Endodermal cell (in vitro differentiated cells): ENCODE measurements at regions not wholly inside any gene's neighbourhood (a gene's known extent, or its start where the extent isn't known, plus 50 kb on each side); places are given as distances from the start of the nearest gene placed in this dataset.

Experiments used
- DNase-seq: peaks from one replicate; pipeline ENCODE4 v3.0.0-alpha.2; 2017
- H3K27ac ChIP-seq: 2 replicates; pipeline ENCODE4 v1.5.1; 2013; ENCODE audit warnings: mild to moderate bottlenecking, low read depth, low read length, moderate library complexity
- H3K27me3 ChIP-seq: 2 replicates; pipeline ENCODE4 v1.6.1; 2013; ENCODE audit warnings: mild to moderate bottlenecking, low read length, moderate library complexity; ENCODE audit not compliant: insufficient read depth, control insufficient read depth, poor library complexity, severe bottlenecking
- H3K36me3 ChIP-seq: 2 replicates; pipeline ENCODE4 v1.7.0; 2013; ENCODE audit warnings: mild to moderate bottlenecking, low read length, moderate library complexity; ENCODE audit not compliant: control insufficient read depth, insufficient read depth
- H3K4me1 ChIP-seq: one replicate; pipeline ENCODE4 v1.7.0; 2013; ENCODE audit warnings: low read length; ENCODE audit not compliant: control insufficient read depth, insufficient read depth
- H3K4me3 ChIP-seq: 2 replicates; pipeline ENCODE4 v1.5.1; 2013; ENCODE audit warnings: mild to moderate bottlenecking, low read length, moderate library complexity
- H3K9ac ChIP-seq: 2 replicates; pipeline ENCODE4 v1.6.1; 2013; ENCODE audit warnings: mild to moderate bottlenecking, low read length, moderate library complexity; ENCODE audit not compliant: poor library complexity, severe bottlenecking; ENCODE audit errors: extremely low read depth
- H3K9me3 ChIP-seq: 2 replicates; pipeline ENCODE4 v1.6.1; 2013; ENCODE audit warnings: mild to moderate bottlenecking, low read length, moderate library complexity; ENCODE audit not compliant: control insufficient read depth
- H3K27ac Mint-ChIP-seq: 2 replicates; pipeline ENCODE4 v1.8.0; 2020; ENCODE audit warnings: mixed read lengths
- H3K27me3 Mint-ChIP-seq: 2 replicates; pipeline ENCODE4 v1.8.0; 2021; ENCODE audit warnings: mild to moderate bottlenecking, mixed read lengths; ENCODE audit not compliant: insufficient read depth
- H3K36me3 Mint-ChIP-seq: 2 replicates; pipeline ENCODE4 v1.8.0; 2020; ENCODE audit warnings: low read depth, mixed read lengths
- H3K4me1 Mint-ChIP-seq: 2 replicates; pipeline ENCODE4 v1.8.0; 2020; ENCODE audit warnings: mixed read lengths
- H3K4me3 Mint-ChIP-seq: 2 replicates; pipeline ENCODE4 v1.8.0; 2020; ENCODE audit warnings: mild to moderate bottlenecking, moderate library complexity, mixed read lengths
- H3K9me3 Mint-ChIP-seq: 2 replicates; pipeline ENCODE4 v1.8.0; 2020; ENCODE audit warnings: mild to moderate bottlenecking, mixed read lengths
- CTCF ChIP-seq: fragments of 200-600 bp; sonication (generic); conservative IDR thresholded peaks from 2 replicates; pipeline ENCODE4 v1.5.0; 2021; ENCODE audit warnings: antibody characterized with exemption, mild to moderate bottlenecking
- WGBS, 2 experiments: methylation state at CpG; one replicate each; pipeline versions ENCODE4 v1.1.5 to v1.1.7; 2013; ENCODE audit warnings: missing lambda C conversion rate in 2 of 2, mixed read lengths in 1 of 2; ENCODE audit not compliant: insufficient coverage in 1 of 2, insufficient read length in 1 of 2; 5-methylcytosine and 5-hydroxymethylcytosine counted together

- DNase-seq, result no peak
- H3K27me3 Mint-ChIP-seq, result no peaks in the 10 kb centered on the region
- no peak for TF ChIP-seq CTCF
- H3K36me3 Mint-ChIP-seq, result peaks cover 2% of the 10 kb centered on the region
- peaks cover 10% of the 10 kb centered on the region for H3K4me1 Mint-ChIP-seq
- peaks cover 2% of the 10 kb centered on the region for H3K9me3 Mint-ChIP-seq
- Histone ChIP-seq H3K27ac (no peak overlapping the region), H3K4me1 (no peaks in the 10 kb centered on the region), H3K9ac (no peak overlapping the region), H3K9me3 (peaks cover 2% of the 10 kb centered on the region), H3K4me3 (no peak overlapping the region), H3K36me3 (no peaks in the 10 kb centered on the region), H3K27me3 (no peaks in the 10 kb centered on the region)
- no peak overlapping the region for H3K4me3 Mint-ChIP-seq
- 88 to 95% methylated on average over 4 to 6 of the region's 6 CpGs for WGBS, 2 experiments
- H3K27ac Mint-ChIP-seq, result no peak overlapping the region
These were observed 476.4 kb upstream of the KCNMB2 start for GRCh38 chr3:178059836-178060235.

GRCh38 chr3:178060407-178060806 is 475.8 kb upstream of the KCNMB2 start:
- H3K27ac Mint-ChIP-seq, result no peak overlapping the region
- Histone ChIP-seq H3K4me1 (no peaks in the 10 kb centered on the region), H3K27me3 (no peaks in the 10 kb centered on the region), H3K9me3 (peaks cover 8% of the 10 kb centered on the region), H3K36me3 (no peaks in the 10 kb centered on the region), H3K9ac (no peak overlapping the region), H3K27ac (no peak overlapping the region), H3K4me3 (no peak overlapping the region)
- H3K9me3 Mint-ChIP-seq, result peaks cover 8% of the 10 kb centered on the region
- no peak for TF ChIP-seq CTCF
- H3K27me3 Mint-ChIP-seq, result no peaks in the 10 kb centered on the region
- no peak for DNase-seq
- no peak overlapping the region for H3K4me3 Mint-ChIP-seq
- peaks cover 10% of the 10 kb centered on the region for H3K4me1 Mint-ChIP-seq
- H3K36me3 Mint-ChIP-seq, result peaks cover 4% of the 10 kb centered on the region
- WGBS, 2 experiments, result 92% methylated on average over 2 of the region's 2 CpGs; no CpG with 5 or more reads in 1 of the 2 experiments

- Mint-ChIP-seq H3K27ac (no peak overlapping the region), H3K9me3 (peaks cover 19% of the 10 kb centered on the region), H3K4me3 (no peak overlapping the region), H3K4me1 (peaks cover 14% of the 10 kb centered on the region), H3K27me3 (no peaks in the 10 kb centered on the region), H3K36me3 (peaks cover 6% of the 10 kb centered on the region)
- no peak for TF ChIP-seq CTCF
- Histone ChIP-seq H3K27ac (no peak overlapping the region), H3K9ac (no peak overlapping the region), H3K9me3 (peaks cover 16% of the 10 kb centered on the region), H3K4me1 (no peaks in the 10 kb centered on the region), H3K27me3 (no peaks in the 10 kb centered on the region), H3K4me3 (no peak overlapping the region), H3K36me3 (no peaks in the 10 kb centered on the region)
- no peak for DNase-seq
- no CpG with 5 or more reads among the region's 1 CpG for WGBS, 2 experiments
These were observed 474.1 kb upstream of the KCNMB2 start for GRCh38 chr3:178062126-178062525.
